ENCODE measurements at regions not wholly inside any gene's neighbourhood (a gene's known extent, or its start where the extent isn't known, plus 50 kb on each side); places are given as distances from the start of the nearest gene placed in this dataset.

DNA sequence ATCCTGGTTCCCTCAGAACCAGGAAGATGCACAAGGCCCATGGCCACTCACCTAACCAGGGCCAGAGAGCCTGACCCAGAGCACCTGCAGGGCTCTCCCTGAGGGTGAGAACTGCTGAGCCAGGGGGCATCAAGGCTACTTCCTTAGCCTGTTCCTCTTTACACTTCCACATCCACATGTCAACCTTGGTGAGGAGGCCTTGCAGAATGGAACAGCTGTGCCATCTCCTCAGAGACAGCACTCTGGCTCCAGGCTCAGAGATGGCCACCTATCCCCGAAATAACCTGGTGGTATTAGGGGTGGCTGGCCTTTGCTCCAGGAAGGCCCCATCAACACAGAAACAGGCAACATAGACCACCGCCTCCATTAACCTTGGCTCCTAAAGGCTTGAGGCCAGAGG lies 473.0 kb downstream of the RPS24 start:
- no peak for DNase-seq

DNA sequence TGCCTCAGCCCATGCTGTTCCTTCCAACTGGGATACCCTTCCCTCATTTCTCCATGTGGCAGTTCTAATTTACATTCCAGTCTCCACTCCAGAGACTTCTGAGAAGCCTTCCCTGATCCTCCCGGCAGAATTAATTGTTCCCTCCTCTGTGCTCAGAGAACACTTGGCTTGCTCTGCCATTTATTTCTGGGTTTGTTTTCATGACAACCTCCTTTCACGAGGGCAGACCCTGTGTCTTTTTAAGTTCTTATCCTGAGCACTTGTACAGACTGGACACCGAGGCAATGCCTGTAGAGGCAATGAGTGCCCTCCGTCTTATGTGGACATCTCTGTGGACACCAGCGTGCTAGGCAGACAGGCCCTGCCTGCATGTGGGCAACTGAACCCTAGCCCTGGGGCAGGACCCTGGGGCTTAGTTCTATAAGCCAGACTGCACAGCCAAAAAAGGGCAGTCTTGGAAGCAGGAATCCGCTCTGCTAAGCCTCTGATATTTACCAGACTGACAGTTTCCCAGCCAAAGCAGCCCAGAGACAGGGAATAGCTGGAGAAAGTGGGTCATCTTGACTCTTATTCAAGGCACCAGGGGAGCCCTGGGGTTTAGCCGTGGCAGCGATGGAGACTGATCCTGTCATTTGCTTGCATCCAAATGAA lies 474.0 kb downstream of the RPS24 start:
- no peak for DNase-seq

GRCh38 chr10:78508955-78509748 lies 475.5 kb downstream of the RPS24 start:
- DNase-seq, result no peak

GRCh38 chr10:78510566-78511323 lies 477.1 kb downstream of the RPS24 start:
- no peak for DNase-seq

DNA sequence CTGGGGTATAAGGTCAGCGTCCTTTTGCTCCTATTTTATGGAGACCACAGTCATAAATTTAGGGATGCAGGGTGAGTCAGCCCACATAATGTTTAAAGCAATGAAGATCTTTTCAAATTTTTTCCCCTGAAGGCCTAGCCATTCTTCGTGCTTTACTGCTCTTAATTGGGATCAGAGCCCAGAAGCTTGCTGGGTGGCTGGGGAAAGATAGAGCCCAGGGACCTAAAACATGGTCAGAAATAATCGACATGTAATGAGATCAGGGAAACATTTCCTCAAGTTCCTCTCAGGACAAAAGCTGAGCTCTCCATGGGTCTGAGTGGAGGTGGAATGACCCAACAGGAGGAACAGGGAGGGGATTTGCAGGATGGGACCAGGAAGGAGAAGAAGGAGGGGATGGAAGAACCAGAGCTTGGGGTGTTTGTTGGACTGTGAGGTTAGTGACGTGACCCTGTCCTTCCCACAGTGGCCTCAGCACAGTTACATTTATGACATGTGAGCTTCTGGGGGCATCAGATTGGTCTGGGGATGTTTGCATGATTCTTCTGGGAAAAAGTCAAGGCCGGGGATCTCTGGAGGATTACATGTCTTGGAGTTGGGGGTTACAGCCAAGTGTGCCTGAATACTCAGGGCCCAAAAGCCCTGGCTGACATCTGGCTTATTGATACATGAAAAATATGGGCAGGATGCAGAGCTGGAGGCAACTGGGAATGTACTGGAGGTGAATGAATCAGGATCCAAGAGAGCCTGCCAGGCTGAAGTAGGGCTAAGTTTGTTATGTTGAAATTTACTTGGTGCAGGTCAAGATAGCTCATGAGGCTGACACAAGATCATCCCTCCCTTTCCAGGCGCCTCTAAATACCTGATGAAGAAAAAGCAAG lies 477.9 kb downstream of the RPS24 start:
- DNase-seq, result no peak

GRCh38 chr10:78512205-78512550 lies 478.5 kb downstream of the RPS24 start:
- DNase-seq, result no peak

DNA sequence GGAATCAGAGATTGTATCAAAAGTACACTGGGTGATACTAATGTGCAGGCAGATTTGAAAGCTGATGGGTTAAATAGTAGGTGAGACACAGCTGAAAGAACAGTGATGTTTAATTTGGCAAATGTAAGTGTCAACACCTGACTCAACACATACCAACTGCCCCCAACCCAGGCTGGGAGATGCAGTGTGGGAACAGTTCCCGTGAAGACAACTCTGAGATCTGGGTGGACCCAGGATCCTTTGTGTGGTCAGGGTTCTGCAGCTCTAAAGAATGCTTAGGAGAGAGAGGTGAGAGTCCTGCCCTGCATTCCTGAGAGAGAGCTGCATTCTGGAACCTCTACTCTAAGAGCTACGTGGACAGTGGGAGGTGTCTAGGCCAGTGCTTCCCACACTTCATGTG lies 479.7 kb downstream of the RPS24 start:
- DNase-seq, result no peak

DNA sequence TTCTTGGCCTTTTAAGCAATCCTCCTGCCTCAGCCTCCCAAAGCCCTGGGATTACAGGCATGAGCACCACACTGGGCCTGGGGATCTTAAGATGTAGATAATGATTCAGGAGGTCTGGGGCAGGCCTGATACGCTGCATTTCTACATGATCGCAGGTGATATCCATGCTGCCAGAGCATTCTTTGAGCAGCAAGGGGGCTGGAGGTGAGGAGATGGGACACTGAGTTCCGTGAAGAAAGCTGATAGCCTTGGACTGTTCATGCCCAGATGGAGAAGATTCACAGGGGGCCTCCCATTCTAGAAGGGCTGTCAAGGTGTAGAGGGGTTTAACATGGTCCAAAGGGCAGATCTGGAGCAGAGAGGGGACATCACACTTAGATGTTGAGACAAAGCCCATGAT lies 480.3 kb downstream of the RPS24 start:
- no peak for DNase-seq

GRCh38 chr10:78514459-78514858 lies 480.8 kb downstream of the RPS24 start:
- DNase-seq, result no peak

- DNase-seq, result no peak
Observed at GRCh38 chr10:78515038-78515872, 481.6 kb downstream of the RPS24 start.

DNA sequence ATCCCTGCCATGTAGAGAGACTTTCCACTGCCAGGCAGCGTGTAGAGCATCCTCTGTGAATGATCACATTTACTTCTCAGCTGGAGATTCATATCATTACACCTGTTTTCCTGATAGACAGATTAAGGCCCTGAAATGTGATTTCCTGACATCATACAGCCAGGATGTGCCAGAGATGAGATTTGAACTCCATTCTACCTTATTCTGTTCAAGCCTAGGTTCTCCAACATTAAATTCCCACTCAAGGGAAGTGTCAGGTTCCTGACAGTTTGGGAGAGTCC lies 482.1 kb downstream of the RPS24 start:
- no peak for DNase-seq

DNA sequence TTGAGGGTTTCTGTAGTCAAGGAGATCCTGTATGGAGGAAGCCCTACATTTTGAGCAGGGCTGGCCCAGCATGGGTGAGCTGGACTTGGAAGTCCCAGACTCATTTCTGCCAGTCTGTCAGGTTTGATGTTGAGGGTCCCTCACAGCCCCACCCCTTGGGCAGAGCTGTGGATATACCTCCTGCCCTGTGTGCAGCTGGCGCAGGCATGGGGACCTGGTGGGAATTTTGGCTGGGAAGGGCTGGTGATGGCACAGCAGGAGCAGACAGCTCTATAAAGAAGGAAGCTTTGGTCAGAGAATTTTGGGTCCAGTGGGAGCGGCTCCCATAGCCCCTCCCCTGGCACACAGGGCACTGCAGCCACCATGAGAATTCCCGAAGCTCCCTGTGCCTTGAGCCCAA lies 482.6 kb downstream of the RPS24 start:
- no peak for DNase-seq

DNA sequence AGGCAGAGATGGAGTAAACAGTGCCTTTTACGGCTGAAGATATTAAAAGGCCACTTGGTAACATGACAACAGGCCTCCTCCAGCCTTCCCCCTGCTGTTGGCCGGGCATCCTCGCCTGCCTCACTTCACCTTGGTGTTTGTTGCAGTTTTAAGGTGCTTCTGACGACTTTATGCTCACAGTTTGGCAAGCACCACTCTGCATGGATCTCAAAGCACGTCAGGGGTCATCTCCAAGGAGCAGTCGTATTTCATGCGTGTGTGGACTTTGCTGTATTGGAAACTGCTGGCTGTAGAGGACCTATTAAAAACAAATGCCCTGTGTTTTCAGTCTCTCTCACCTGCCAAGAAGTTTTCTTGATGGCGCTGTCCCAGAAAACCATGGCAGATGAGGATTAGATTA lies 483.1 kb downstream of the RPS24 start:
- no peak for DNase-seq

DNA sequence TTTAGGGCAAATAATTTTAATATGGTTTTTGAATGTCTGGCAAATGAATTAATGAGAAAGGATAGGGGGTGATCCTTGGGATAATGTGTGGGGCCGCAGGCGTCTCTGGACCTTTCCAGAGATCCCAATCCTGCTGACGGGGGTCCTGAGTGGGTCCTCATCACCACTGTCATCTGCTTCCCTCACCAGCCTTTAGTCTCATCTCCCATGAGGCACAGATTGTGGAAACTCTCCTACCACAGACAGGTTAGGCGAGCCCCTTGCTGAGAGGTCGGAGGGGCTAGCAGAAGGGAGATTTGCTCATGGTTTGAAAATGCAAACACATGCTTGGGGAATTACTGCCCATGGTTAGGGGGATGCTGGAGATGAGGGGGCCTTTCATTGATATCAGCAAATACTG lies 484.6 kb downstream of the RPS24 start:
- DNase-seq, result no peak

DNA sequence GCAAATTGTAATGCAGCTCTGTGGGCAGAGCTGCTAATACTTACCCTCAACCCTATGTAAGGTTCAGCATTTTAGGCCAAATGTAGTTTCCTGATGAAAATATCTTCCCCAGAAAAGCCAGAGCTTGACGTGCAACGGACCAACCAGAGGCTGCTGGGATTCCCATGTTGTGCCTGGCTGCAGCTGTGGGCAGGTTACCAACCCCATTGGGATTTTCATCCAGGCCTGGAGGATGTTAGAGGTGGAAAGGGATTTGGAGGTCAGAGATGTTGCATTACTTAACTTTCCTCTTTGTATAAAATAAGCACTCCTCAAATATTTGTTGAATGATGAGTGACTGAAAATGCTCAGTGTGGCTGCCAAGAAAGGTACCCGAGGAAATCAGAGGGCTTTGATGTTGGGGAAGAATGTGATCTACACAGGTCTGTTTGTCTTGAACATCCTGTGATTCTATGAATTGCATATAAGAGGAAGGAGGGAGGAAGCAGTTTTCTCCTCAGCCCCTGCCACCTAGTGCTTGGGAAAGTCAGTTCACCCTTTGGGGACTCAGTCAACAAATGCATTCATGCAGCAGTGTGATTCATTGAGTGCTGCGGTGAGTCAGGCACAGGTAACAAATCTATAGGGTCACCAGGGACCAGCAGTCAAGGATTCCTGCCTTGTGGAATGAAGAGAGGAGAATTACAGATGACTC lies 487.2 kb downstream of the RPS24 start:
- DNase-seq, result no peak

DNA sequence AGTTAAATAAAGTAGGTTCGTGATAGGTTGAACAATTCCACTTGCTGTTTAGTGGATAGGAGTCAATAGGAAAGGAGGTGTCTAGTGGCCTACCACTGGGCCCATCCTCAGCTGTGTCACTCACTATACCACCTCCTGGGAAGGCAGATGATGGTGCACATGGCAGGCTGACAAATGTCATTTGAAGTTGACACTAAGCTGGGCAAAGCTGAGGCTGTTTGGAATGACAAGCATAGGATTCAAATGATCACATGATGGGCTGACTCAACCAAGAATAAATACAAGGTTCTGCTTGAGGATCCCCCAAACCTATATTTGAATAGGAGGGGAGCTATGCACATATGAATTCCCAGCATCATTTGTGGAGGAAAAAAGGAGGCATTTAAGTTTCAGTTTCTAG lies 489.8 kb downstream of the RPS24 start:
- no peak for DNase-seq

- DNase-seq, result no peak
Observed at GRCh38 chr10:78524342-78524741, 490.7 kb downstream of the RPS24 start.

DNA sequence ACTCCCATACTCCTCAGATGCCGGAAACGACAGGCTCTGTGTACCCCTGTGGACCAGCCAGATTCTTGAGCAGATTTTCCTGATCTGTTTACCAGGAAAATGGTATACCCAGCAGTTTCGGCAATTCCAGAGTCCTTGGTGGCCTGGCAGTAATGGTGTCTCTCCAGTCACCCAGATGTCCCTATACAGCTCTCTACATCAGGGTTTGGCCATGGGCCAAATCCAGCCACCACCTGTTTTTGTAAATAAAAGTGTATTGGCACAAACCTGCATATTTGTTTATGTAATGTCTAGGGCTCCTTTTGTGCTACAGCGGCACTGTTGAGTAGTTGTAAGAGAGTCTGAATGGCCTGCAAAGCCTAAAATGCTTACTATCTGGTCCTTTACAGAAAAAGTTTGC lies 491.3 kb downstream of the RPS24 start:
- DNase-seq, result no peak

GRCh38 chr10:78526347-78526746 lies 492.7 kb downstream of the RPS24 start:
- no peak for DNase-seq

DNA sequence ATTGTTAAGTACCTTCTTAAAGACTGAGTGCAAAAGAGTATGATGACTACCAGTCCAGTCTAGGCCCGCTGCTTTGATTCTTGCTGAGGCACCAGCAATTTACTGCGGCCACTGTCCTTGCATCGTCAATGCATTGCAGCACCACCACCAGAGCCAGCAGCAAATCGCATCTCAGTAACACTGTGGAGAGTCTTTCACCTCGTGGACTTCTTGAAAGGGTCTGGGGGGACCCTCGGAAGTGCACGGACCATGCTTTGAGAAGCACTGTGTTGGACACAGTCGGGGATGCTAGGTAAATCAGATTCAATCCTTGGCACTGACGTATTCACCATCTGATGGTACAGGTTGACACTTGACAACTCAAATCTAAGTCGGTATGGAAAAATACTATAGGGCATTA lies 493.6 kb downstream of the RPS24 start:
- no peak for DNase-seq

- DNase-seq, result no peak
Observed at GRCh38 chr10:78528749-78529204, 495.1 kb downstream of the RPS24 start.

- no peak for DNase-seq
Observed at GRCh38 chr10:78529262-78529661, 495.6 kb downstream of the RPS24 start.

Data from activated T-cell treated with anti-CD3 and anti-CD28 coated beads, Interleukin-2, amount 50 U/mL, for 1 hour (primary cell).